K562 (cell line): ENCODE measurements at regions not wholly inside any gene's neighbourhood (a gene's known extent, or its start where the extent isn't known, plus 50 kb on each side); places are given as distances from the start of the nearest gene placed in this dataset.

ENCODE experiments used
- ATAC-seq: fragments of 200-7000 bp; cut with Tn5 transposase; 3 replicates; pipeline ENCODE4 v1.9.1; 2020; ENCODE audit warnings: moderate library complexity
- BruUV-seq: library from RNA; stranded (reverse); fragments of 400-500 nt; replicated peaks from 2 replicates; lab custom pipeline; 2021; lab: Mats Ljungman, UMichigan
- CTCF ChIA-PET: fragments of 300-600 bp; formaldehyde crosslinking; extraction: SDS; loops from one replicate; lab custom pipeline; 2021; ENCODE audit warnings: low intra/inter-chr PET ratio; lab: Yijun Ruan, JAX
- POLR2A ChIA-PET: fragments of 300-600, 350-650 bp; sonication (Branson Sonifier 250); formaldehyde crosslinking; extraction: SDS; loops from one replicate; lab custom pipeline; 2021; ENCODE audit warnings: antibody characterized with exemption, inconsistent platforms; lab: Yijun Ruan, JAX
- DNase-seq, 4 experiments: peaks; one replicate each; pipeline versions ENCODE4 v3.0.0 to v3.0.0-alpha.2; 2011 to 2018; ENCODE audit warnings: low spot score in 3 of 4, mixed read lengths in 3 of 4; ENCODE audit errors: extremely low read depth in 1 of 4
- FAIRE-seq: peaks from 2 replicates; lab custom pipeline; 2011; peaks lifted over from hg19 to GRCh38; lab: Jason Lieb, UNC
- H2AFZ ChIP-seq: 2 replicates; pipeline ENCODE4 v1.6.0; 2011; ENCODE audit warnings: low read depth, low read length, control low read depth, inconsistent platforms
- H3K27ac ChIP-seq: fragments of 200-600 bp; 3 replicates; pipeline ENCODE4 v1.8.0; 2011; ENCODE audit warnings: low read depth, mild to moderate bottlenecking, control low read depth, inconsistent platforms, low read length, moderate library complexity, mixed read lengths; ENCODE audit errors: extremely low read depth
- H3K27me3 ChIP-seq, 2 experiments: fragments of 300-600 bp in 1 of 2; 2 replicates in 1 of 2; 3 replicates in 1 of 2; pipeline versions ENCODE4 v1.6.0 to v1.8.0; 2011; ENCODE audit warnings: inconsistent platforms in 2 of 2, low read length in 2 of 2, mild to moderate bottlenecking in 1 of 2, mixed read lengths in 1 of 2, moderate library complexity in 1 of 2; ENCODE audit not compliant: control insufficient read depth in 2 of 2, insufficient read depth in 2 of 2
- H3K36me3 ChIP-seq: fragments of 300-600 bp; 3 replicates; pipeline ENCODE4 v1.8.0; 2011; ENCODE audit warnings: mild to moderate bottlenecking, low read length, inconsistent platforms; ENCODE audit not compliant: control insufficient read depth, insufficient read depth
- H3K4me1 ChIP-seq, 2 experiments: fragments of 200-600 bp in 1 of 2; replicated peaks in 1 of 2; 2 replicates in 1 of 2; 3 replicates in 1 of 2; pipeline versions ENCODE4 v1.5.1 to v1.8.0; 2011; ENCODE audit warnings: inconsistent platforms in 2 of 2, low read length in 2 of 2, mild to moderate bottlenecking in 1 of 2, mixed read lengths in 1 of 2, moderate library complexity in 1 of 2; ENCODE audit not compliant: control insufficient read depth in 2 of 2, insufficient read depth in 2 of 2
- H3K4me2 ChIP-seq: 2 replicates; pipeline ENCODE4 v1.6.1; 2011; ENCODE audit warnings: low read length, control low read depth, inconsistent platforms, mixed read lengths; ENCODE audit not compliant: insufficient read depth
- H3K4me3 ChIP-seq: fragments of 200-600 bp; sonication (generic), shearing (Covaris generic); 2 replicates; pipeline ENCODE4 v1.5.1; 2016; ENCODE audit warnings: control low read depth, inconsistent platforms
- H3K79me2 ChIP-seq: fragments of 200-600 bp; 3 replicates; pipeline ENCODE4 v1.8.0; 2011; ENCODE audit warnings: low read length, inconsistent platforms; ENCODE audit not compliant: control insufficient read depth, insufficient read depth
- H3K9ac ChIP-seq, 2 experiments: 2 replicates each; pipeline versions ENCODE4 v1.6.0 to v1.6.1; 2011; ENCODE audit warnings: low read depth in 2 of 2, low read length in 2 of 2, control low read depth in 1 of 2, inconsistent platforms in 1 of 2, mild to moderate bottlenecking in 1 of 2, mixed read lengths in 1 of 2; ENCODE audit not compliant: insufficient read depth in 1 of 2
- H3K9me1 ChIP-seq: one replicate; pipeline ENCODE4 v1.6.0; 2011; ENCODE audit warnings: inconsistent platforms, mild to moderate bottlenecking, low read length, moderate library complexity; ENCODE audit not compliant: control insufficient read depth, insufficient read depth
- H3K9me3 ChIP-seq: replicated peaks from 2 replicates; pipeline ENCODE4 v1.5.1; 2011; ENCODE audit warnings: low read depth, low read length, inconsistent platforms; ENCODE audit not compliant: control insufficient read depth, insufficient read depth
- H4K20me1 ChIP-seq: replicated peaks from 2 replicates; pipeline ENCODE4 v1.6.1; 2011; ENCODE audit warnings: low read length, inconsistent platforms, mixed read lengths; ENCODE audit not compliant: control insufficient read depth, insufficient read depth
- MAZ ChIP-seq, 2 experiments: fragments of 450-650 bp in 1 of 2; sonication (generic) in 1 of 2; formaldehyde crosslinking; IDR thresholded peaks in 1 of 2; conservative IDR thresholded peaks in 1 of 2; 2 replicates each; pipeline versions ENCODE4 v1.4.0 to v1.5.0; 2020; ENCODE audit warnings: mild to moderate bottlenecking in 1 of 2, missing genetic modification reagents in 1 of 2
- PRPF4 ChIP-seq: fragments of 200-400 bp; formaldehyde crosslinking; IDR thresholded peaks from one replicate; pipeline ENCODE4 v1.6.1; 2017; ENCODE audit warnings: low read length, low read depth, mild to moderate bottlenecking; ENCODE audit not compliant: insufficient read depth, poor library complexity, severe bottlenecking
- SMC3 ChIP-seq: conservative IDR thresholded peaks from 2 replicates; pipeline ENCODE4 v1.6.1; 2011; ENCODE audit warnings: low read depth, low read length, improper control_type of control experiment; ENCODE audit not compliant: insufficient read depth
- ZNF143 ChIP-seq: sonication (generic); formaldehyde crosslinking; IDR thresholded peaks from 2 replicates; pipeline ENCODE4 v1.9.0; 2022; ENCODE audit warnings: mild to moderate bottlenecking, missing genetic modification reagents
- WGBS: fragments of 100-300 bp; shearing (Covaris generic); methylation state at CpG from one replicate; pipeline ENCODE4 v1.1.6; 2016; ENCODE audit warnings: low coverage, mixed read lengths; ENCODE audit not compliant: insufficient coverage; ENCODE audit errors: missing lambda C conversion rate; 5-methylcytosine and 5-hydroxymethylcytosine counted together
- in situ Hi-C: fragments of 300-500 bp; cut with MboI; formaldehyde crosslinking; loops from 4 replicates; pipeline ENCODE4 v1.15.0; 2018; ENCODE audit warnings: inconsistent platforms, mixed read lengths
- intact Hi-C: fragments of 100-400 bp; cut with micrococcal nuclease; formaldehyde crosslinking; loops from 2 replicates; pipeline ENCODE4 v1.14.2; 2022
- TF ChIP-seq, protein P1 (sequence below): sonication (generic); formaldehyde crosslinking; IDR thresholded peaks from 2 replicates; pipeline ENCODE4 v1.8.0; 2023; ENCODE audit warnings: mild to moderate bottlenecking, missing genetic modification reagents
- TF ChIP-seq, protein P2 (sequence below), 3 experiments: IDR thresholded peaks in 2 of 3; conservative IDR thresholded peaks in 1 of 3; 2 replicates each; pipeline ENCODE4 v1.5.1; 2011 to 2012; ENCODE audit warnings: low read length in 3 of 3, mild to moderate bottlenecking in 3 of 3, control low read depth in 2 of 3, improper control_type of control experiment in 1 of 3, inconsistent platforms in 1 of 3, low read depth in 1 of 3, mixed read lengths in 1 of 3, moderate library complexity in 1 of 3; ENCODE audit not compliant: insufficient read depth in 2 of 3

DNA sequence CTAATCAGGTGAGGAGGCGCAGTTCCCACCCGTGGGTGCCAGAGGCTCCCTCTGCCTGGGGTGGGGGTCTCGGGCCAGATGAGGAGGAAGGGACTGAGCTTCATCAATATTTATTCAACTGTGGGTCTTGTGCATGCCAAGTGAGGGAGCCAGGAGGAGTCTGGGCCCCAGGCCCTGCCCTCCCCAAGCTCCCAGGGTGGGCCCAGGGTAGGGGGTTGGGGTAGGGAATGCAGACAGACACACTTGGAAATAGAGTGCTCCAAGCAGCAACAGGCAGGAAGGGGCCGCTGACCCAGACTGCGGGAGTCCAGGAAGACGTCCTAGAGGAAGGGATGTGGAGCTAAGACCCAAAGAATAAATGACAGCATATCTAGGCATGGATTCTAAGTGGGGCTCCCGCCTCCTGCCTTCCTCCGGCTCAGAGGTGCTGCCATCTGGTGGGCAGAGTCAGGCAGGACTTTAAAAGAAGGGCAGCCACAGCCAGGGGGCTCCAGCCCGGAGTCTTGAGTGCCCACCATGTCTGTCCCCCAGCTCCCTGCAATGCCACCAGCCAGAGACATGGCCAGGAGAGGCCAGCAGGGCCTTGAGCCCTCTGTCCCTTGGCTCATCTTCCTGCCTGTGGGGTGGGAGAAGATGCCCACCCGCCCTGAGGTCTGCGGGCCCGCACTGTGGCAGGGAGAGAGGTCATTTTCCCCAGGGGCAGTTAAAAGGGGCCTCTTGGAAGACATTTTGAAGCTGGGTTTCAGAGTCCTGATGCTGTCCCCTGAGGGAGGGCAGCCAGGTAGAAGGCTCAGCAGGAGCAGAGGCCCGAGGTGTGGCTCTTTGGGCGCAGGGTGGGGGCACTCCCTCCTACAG is 70.1 kb downstream of the PHETA1 start:
- intact Hi-C loops (loop anchor here (5.0 kb wide), 2 partner anchors 277 to 362 kb away; no protein-coding TSS in a partner anchor), in situ Hi-C loops (no loop called here)
- no peak overlapping the region for H2AFZ ChIP-seq
- WGBS = 9% methylated on average over 13 of the region's 14 CpGs
- ATAC-seq = peak; percentile 97
- H3K4me2 ChIP-seq = no peak overlapping the region
- CTCF ChIA-PET = interaction anchor here (0.6 to 1.2 kb wide), 3 partner anchors 150 to 274 kb away, joined by 3 to 5 read pairs (median 3); no protein-coding TSS in a partner anchor
- H3K4me3 ChIP-seq = no peak overlapping the region
- H3K27me3 ChIP-seq = peaks cover 6 to 15% of the 10 kb centered on the region in 2 experiments; a peak in 3 of 5 replicates
- no TSS peak for BruUV-seq
- peak; percentile 63 to 77 (median 69) for DNase-seq
- no peaks in the 10 kb centered on the region for H3K4me1 ChIP-seq
- no peaks in the 10 kb centered on the region for H3K9me3 ChIP-seq
- H3K79me2 ChIP-seq = no peaks in the 10 kb centered on the region
- FAIRE-seq = peak; percentile 88
- no peak overlapping the region for H3K27ac ChIP-seq
- no peak overlapping the region for H3K9ac ChIP-seq
- H3K9me1 ChIP-seq = no peaks in the 10 kb centered on the region
- POLR2A ChIA-PET = no interaction called here
- H4K20me1 ChIP-seq = no peaks in the 10 kb centered on the region
- no peaks in the 10 kb centered on the region for H3K36me3 ChIP-seq
- 0 out of 4 replicates have a peak, but pooled peaks of 1 of the 2 experiments have one; percentile 16 for TF ChIP-seq MAZ (CRISPR knock-in tag; conservative IDR thresholded peaks at IDR 0.05 in 1 of 2, IDR thresholded peaks at IDR 0.05 in 1 of 2)
- peak; percentile 84 for TF ChIP-seq SMC3
- TF ChIP-seq, protein P1, sequence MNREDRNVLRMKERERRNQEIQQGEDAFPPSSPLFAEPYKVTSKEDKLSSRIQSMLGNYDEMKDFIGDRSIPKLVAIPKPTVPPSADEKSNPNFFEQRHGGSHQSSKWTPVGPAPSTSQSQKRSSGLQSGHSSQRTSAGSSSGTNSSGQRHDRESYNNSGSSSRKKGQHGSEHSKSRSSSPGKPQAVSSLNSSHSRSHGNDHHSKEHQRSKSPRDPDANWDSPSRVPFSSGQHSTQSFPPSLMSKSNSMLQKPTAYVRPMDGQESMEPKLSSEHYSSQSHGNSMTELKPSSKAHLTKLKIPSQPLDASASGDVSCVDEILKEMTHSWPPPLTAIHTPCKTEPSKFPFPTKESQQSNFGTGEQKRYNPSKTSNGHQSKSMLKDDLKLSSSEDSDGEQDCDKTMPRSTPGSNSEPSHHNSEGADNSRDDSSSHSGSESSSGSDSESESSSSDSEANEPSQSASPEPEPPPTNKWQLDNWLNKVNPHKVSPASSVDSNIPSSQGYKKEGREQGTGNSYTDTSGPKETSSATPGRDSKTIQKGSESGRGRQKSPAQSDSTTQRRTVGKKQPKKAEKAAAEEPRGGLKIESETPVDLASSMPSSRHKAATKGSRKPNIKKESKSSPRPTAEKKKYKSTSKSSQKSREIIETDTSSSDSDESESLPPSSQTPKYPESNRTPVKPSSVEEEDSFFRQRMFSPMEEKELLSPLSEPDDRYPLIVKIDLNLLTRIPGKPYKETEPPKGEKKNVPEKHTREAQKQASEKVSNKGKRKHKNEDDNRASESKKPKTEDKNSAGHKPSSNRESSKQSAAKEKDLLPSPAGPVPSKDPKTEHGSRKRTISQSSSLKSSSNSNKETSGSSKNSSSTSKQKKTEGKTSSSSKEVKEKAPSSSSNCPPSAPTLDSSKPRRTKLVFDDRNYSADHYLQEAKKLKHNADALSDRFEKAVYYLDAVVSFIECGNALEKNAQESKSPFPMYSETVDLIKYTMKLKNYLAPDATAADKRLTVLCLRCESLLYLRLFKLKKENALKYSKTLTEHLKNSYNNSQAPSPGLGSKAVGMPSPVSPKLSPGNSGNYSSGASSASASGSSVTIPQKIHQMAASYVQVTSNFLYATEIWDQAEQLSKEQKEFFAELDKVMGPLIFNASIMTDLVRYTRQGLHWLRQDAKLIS = no peak
- no peak for TF ChIP-seq PRPF4
- no peak for TF ChIP-seq ZNF143
- TF ChIP-seq, protein P2, sequence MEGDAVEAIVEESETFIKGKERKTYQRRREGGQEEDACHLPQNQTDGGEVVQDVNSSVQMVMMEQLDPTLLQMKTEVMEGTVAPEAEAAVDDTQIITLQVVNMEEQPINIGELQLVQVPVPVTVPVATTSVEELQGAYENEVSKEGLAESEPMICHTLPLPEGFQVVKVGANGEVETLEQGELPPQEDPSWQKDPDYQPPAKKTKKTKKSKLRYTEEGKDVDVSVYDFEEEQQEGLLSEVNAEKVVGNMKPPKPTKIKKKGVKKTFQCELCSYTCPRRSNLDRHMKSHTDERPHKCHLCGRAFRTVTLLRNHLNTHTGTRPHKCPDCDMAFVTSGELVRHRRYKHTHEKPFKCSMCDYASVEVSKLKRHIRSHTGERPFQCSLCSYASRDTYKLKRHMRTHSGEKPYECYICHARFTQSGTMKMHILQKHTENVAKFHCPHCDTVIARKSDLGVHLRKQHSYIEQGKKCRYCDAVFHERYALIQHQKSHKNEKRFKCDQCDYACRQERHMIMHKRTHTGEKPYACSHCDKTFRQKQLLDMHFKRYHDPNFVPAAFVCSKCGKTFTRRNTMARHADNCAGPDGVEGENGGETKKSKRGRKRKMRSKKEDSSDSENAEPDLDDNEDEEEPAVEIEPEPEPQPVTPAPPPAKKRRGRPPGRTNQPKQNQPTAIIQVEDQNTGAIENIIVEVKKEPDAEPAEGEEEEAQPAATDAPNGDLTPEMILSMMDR (IDR thresholded peaks at IDR 0.05 in 2 of 3, conservative IDR thresholded peaks at IDR 0.05 in 1 of 3; ENCODE audit: insufficient read depth in 2 of 3, low read depth in 1 of 3, low read length in 3 of 3) = peak; percentile 83 to 99 (median 95)
